GM19467 (cell line): ENCODE measurements at regions not wholly inside any gene's neighbourhood (a gene's known extent, or its start where the extent isn't known, plus 50 kb on each side); places are given as distances from the start of the nearest gene placed in this dataset.

Experiments used
- ATAC-seq: cut with Tn5 transposase; IDR thresholded peaks from one replicate; pipeline ENCODE4 v1.9.1; 2021; ENCODE audit warnings: mild to moderate bottlenecking, moderate library complexity; ENCODE audit not compliant: unreplicated experiment

- ATAC-seq: no peak
These were observed 92.3 kb downstream of the GYPC start for GRCh38 chr2:126748188-126748760.

GRCh38 chr2:126748929-126749518 lies 93.1 kb downstream of the GYPC start:
- no peak for ATAC-seq

GRCh38 chr2:126749537-126749936 lies 93.6 kb downstream of the GYPC start:
- peak; percentile 50 for ATAC-seq

DNA sequence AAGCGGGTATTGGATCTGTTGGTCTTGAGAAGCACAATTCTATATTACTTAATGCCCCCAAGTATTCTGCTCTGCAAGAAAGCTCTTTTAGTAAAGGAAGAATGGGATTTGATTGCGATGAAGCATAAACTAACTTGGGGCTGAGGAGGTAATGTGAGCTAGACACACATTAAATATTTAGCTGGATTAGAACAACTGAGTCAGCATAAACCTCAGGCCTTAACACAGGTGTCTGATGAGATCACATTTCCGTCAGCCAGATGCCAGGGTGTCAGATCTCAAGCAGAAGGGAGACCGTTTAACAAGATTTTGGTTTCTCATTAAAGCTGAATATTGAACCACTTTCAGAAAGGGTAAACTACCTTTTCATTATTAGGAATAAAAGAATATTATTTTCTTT lies 94.5 kb downstream of the GYPC start:
- ATAC-seq: no peak

- ATAC-seq: no peak
These were observed 95.5 kb downstream of the GYPC start for GRCh38 chr2:126751477-126751876.

DNA sequence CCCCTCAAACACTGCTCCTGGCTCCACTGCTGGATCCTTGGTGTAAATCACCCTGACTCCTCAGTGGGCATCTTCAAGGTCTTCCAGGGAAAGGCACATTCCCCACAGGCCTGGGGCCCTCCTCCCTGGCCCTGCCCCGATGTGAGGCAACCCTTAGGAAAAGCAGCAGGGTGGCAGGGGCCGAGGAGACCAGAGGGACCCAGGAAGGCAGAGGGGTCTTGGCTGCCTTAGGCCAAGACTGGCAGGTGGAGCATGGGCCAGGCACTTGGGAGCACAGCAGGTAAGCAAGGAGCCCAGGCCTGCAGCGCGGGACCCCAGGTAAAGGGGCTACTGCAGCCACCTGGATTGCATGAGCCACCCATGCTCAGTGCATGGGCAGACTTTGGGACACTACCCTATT lies 96.9 kb downstream of the GYPC start:
- no peak for ATAC-seq

DNA sequence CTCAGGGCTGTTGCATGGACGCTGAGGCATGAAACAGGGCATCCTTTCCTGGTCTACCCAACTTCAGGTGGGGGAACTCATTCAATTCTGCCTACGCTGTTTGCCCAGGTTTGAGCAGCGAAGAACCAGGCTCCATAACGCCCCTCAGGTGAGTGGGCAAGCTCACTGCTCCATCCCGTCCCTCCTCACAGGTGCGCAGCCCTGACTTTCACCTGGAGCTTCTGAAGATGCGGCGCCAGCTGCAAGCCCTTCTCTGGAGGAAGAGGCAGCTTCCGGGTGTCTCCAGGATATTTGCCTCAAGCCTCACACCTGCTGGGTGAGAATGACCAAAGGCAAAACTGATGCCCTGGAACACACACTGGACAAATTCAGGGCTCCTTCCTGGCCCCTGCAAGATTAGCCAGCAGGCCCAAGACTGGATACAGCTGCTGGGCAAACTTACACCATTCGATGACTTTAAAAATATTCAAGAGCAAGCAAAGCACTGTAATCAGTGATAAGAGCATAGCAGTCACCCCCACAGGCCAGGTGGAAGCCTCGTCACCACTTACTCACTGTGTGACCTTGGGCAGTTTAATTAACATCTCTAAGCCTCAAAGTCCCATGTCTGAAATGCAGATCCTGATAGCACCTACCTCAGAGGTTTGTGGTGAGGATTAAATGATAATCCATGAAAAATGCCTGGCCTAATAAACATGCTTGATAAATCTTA lies 97.7 kb downstream of the GYPC start:
- ATAC-seq: no peak

- no peak for ATAC-seq
These were observed 98.5 kb downstream of the GYPC start for GRCh38 chr2:126754240-126755004.

DNA sequence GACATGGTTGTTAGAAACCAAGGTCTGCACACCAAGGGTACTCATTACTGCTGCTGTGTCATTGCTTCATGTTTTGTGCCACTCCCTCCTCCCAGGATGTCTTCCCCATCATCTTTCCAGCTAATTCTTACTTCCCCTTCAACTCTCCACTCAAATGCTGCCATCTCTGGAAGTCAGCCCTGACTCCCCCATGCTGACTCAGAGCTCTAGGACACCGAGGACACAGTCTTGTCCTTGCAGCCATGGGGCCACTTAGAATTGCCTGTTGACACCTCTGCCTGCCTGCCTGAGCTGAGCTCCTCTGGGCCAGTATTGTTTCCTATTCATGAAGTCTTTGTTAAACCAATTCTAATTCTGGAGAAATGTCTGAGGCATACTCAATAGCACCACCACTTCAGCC lies 100.2 kb downstream of the GYPC start:
- no peak for ATAC-seq

DNA sequence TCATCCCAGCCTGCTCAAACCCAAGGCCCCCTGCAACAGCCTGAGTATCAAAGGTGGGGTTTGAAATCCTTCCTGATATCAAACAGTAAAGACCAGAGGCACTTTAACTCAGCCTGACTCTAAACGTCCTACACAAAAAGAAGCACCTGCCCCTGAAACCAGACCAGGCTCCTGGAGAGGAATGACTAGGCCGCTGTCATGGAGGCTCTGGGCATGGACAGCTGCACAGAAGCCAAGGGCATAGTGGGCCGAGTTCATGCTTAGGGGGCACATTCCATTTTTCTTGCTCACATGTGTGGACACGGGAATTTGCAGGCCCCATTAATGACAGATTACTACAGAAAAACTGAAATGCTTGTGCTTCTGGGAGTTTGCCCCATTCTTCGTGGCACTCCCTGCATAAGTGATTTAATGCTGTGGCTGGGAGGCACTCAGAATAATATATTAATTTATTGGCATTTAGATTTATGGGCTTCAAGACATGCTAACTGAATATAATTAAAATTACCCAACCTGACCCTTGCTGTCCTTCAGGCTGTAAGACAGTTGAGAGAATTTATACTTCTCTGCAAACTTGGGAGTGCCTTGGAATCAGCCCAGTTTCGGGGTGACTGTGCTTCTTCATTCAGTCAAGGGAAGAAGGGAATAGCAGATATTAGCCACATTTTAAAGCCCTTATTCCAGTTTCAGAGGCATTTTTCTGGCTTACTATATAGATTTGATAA lies 105.5 kb downstream of the GYPC start:
- no peak for ATAC-seq

DNA sequence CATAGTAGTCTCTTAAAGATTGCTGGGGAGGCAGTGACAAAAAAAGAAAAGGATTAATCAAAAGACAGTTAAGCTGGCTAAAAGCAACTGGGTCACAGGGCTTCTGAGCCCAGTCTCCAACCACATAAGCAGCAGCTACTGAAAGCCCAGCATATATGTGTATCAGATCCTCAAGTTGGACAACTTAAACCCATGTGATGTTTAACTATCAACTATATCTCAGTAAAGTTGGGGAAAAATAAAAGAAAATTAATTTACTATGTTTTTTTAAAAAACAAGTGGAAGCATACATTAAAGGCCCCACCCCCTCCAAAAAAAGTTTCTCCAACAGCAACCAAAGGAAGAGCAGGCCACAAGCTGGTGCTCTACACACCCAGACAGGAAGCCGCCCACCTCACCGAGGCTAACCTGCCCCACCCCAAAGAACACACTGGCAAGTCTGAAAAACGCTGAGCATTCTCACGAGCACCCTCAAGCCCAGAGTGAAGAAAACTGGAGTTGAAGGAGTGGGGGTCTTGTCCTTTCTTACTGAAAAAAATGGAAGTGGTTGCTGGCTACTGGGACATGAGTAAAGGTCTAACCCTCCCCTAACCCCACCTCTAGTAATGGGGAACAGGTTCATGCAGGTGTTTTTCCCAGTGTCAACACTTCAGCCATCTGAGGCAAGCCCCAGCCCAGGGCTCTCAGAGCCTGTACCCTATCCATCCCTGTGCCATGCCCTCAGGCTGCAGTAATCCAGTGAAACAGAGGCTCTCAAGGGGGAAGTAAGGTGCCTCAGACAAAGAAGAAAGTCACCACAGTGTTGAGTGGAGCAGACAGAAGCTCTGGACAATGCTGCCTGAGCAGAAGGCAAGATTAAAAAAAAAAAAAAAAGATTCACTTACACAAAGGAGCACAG lies 106.3 kb downstream of the GYPC start:
- ATAC-seq: no peak

DNA sequence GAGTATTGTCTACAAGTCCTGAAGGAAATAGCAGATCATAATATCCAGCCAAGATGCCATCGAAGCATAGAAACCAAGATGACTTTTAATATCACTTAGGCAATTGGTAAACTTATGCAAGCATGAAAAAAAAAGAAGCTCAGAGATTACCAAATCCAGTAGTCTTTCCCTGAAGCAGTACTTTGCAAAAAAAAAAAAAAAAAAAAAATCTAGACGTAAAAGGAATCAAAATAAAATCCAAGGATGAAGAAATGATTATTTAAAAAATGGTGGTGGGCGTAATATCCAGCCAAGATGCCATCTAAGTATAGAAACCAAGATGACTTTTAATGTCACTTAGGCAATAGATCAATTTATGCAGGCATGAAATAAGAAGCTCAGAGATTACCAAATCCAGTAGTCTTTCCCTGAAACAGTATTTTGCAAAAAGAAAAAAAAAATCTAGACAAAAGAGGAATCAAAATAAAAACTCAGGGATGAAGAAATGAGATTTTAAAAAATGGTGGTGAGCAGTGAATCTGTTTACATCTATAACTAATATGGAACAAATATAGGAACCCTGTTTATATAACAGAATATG lies 108.8 kb downstream of the GYPC start:
- no peak for ATAC-seq

DNA sequence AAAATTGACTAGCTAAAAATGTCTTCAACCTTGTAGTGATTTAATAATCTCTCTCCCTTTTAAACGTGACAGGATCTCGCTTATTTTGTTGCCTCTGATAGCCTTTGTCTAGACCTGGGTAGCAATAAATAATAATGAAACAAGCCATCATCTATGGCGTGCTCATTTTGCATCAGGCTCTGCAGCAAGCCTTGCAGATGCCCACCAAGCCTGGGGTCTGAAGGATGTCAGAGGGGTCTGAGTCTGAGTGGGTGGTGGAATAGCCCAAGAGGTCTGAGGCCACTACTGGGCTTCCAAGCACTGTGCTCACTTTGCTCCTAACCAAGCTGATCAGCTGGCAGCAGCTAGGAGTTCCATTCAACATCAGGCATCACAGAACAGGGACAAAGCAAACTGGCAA lies 109.4 kb downstream of the GYPC start:
- ATAC-seq: no peak

GRCh38 chr2:126766295-126766968 lies 110.5 kb downstream of the GYPC start:
- no peak for ATAC-seq

GRCh38 chr2:126766969-126767296 lies 111.0 kb downstream of the GYPC start:
- ATAC-seq: no peak

DNA sequence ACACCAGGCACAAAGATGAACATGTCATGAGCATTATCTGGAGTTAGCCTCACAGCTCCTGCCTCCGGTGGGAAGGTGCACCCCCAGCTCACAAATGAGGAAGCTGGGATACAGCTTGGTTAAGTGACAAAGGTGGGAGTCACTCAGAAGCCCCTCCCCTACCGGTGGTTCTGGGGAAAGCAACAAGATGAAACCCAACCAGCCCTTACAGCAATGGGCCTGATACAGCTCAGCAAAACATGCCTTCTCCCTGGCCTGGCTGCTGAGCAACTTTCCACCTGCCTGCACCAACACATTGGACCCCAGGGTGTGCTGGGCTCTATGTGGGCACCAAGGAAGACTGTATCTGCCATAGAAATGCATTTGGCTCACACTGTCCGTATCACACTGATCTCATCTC lies 113.2 kb downstream of the GYPC start:
- ATAC-seq: no peak

DNA sequence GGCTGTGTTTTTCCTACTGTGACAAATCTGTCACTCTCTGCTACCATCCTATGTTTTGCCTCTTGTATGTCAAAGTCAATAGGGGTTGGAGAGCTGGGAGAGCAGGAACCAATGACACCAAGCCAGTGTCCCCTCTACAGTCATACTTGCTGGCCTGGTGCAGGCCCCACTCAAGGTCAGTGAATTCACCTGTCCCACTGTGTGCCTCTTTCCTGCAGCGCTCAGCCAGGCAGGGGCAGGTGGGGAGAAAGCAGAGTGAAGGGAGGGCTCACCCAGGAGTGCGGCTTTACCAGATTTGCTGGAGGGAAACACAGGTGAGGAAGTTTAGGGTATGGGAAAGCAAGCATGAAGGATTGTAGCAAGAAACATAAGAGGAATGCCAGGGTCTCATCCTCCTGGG lies 114.5 kb downstream of the GYPC start:
- no peak for ATAC-seq

- no peak for ATAC-seq
These were observed 115.1 kb downstream of the GYPC start for GRCh38 chr2:126771094-126771493.

GRCh38 chr2:126771501-126772195 lies 115.7 kb downstream of the GYPC start:
- no peak for ATAC-seq
